ENCODE measurements at regions not wholly inside any gene's neighbourhood (a gene's known extent, or its start where the extent isn't known, plus 50 kb on each side); places are given as distances from the start of the nearest gene placed in this dataset.
A peak's percentile ranks its signal among the peaks of the same experiment; 100 is the strongest.

GRCh38 chr1:195394567-195394966 is 1213.7 kb downstream of the KCNT2 start:
- H3K36me3 Mint-ChIP-seq (ENCODE audit: low read depth), result peaks cover 8% of the 10 kb centered on the region; the same call in 1 of the 2 replicates
- H3K4me3 Mint-ChIP-seq, result no peak overlapping the region
- H3K27ac Mint-ChIP-seq, result no peak overlapping the region
- DNase-seq, result no peak
- no peaks in the 10 kb centered on the region for H3K27me3 Mint-ChIP-seq (ENCODE audit: insufficient read depth)
- peaks cover 16% of the 10 kb centered on the region; the same call in 1 of the 2 replicates for H3K4me1 Mint-ChIP-seq (ENCODE audit: low read depth)
- no peak for TF ChIP-seq CTCF (IDR thresholded peaks at IDR 0.05)
- H3K9me3 Mint-ChIP-seq, result no peaks in the 10 kb centered on the region

- Mint-ChIP-seq H3K27ac (no peak overlapping the region), H3K27me3 (ENCODE audit: insufficient read depth) (no peaks in the 10 kb centered on the region), H3K4me3 (no peak overlapping the region), H3K9me3 (no peaks in the 10 kb centered on the region), H3K4me1 (ENCODE audit: low read depth) (no peaks in the 10 kb centered on the region), H3K36me3 (ENCODE audit: low read depth) (no peaks in the 10 kb centered on the region)
- peak; percentile 22 for DNase-seq
- peak; percentile 64 for TF ChIP-seq CTCF (IDR thresholded peaks at IDR 0.05)
These were observed 1232.0 kb downstream of the KCNT2 start for GRCh38 chr1:195376190-195376589.

GRCh38 chr1:195373856-195374255 is 1234.4 kb downstream of the KCNT2 start:
- no peaks in the 10 kb centered on the region for H3K36me3 Mint-ChIP-seq (ENCODE audit: low read depth)
- H3K27ac Mint-ChIP-seq, result no peak overlapping the region
- no peaks in the 10 kb centered on the region for H3K9me3 Mint-ChIP-seq
- H3K4me1 Mint-ChIP-seq (ENCODE audit: low read depth), result no peaks in the 10 kb centered on the region
- no peak for DNase-seq
- H3K27me3 Mint-ChIP-seq (ENCODE audit: insufficient read depth), result no peaks in the 10 kb centered on the region
- no peak for TF ChIP-seq CTCF (IDR thresholded peaks at IDR 0.05)
- no peak overlapping the region for H3K4me3 Mint-ChIP-seq

GRCh38 chr1:195345149-195345548 is 1263.1 kb downstream of the KCNT2 start:
- Mint-ChIP-seq H3K4me1 (ENCODE audit: low read depth) (no peaks in the 10 kb centered on the region), H3K36me3 (ENCODE audit: low read depth) (no peaks in the 10 kb centered on the region), H3K27me3 (ENCODE audit: insufficient read depth) (no peaks in the 10 kb centered on the region), H3K9me3 (no peaks in the 10 kb centered on the region), H3K27ac (no peak overlapping the region), H3K4me3 (no peak overlapping the region)
- TF ChIP-seq CTCF (IDR thresholded peaks at IDR 0.05), result no peak
- DNase-seq, result no peak

- Mint-ChIP-seq H3K4me3 (no peak overlapping the region), H3K27me3 (ENCODE audit: insufficient read depth) (no peaks in the 10 kb centered on the region), H3K27ac (no peak overlapping the region), H3K36me3 (ENCODE audit: low read depth) (no peaks in the 10 kb centered on the region), H3K4me1 (ENCODE audit: low read depth) (peaks cover 38% of the 10 kb centered on the region), H3K9me3 (no peaks in the 10 kb centered on the region)
- TF ChIP-seq CTCF (IDR thresholded peaks at IDR 0.05), result no peak
- no peak for DNase-seq
These were observed 1270.6 kb downstream of the KCNT2 start for GRCh38 chr1:195337646-195338045.

GRCh38 chr1:195336812-195337211 is 1271.4 kb downstream of the KCNT2 start:
- no peak for DNase-seq
- no peak for TF ChIP-seq CTCF (IDR thresholded peaks at IDR 0.05)
- H3K36me3 Mint-ChIP-seq (ENCODE audit: low read depth), result no peaks in the 10 kb centered on the region
- peak overlapping the region; percentile 51; the same call in 1 of the 2 replicates for H3K27ac Mint-ChIP-seq
- no peaks in the 10 kb centered on the region for H3K9me3 Mint-ChIP-seq
- no peaks in the 10 kb centered on the region for H3K27me3 Mint-ChIP-seq (ENCODE audit: insufficient read depth)
- no peak overlapping the region; the same call in 1 of the 2 replicates for H3K4me3 Mint-ChIP-seq
- peaks cover 40% of the 10 kb centered on the region for H3K4me1 Mint-ChIP-seq (ENCODE audit: low read depth)
